ENCODE measurements at regions not wholly inside any gene's neighbourhood (a gene's known extent, or its start where the extent isn't known, plus 50 kb on each side); places are given as distances from the start of the nearest gene placed in this dataset.

DNA sequence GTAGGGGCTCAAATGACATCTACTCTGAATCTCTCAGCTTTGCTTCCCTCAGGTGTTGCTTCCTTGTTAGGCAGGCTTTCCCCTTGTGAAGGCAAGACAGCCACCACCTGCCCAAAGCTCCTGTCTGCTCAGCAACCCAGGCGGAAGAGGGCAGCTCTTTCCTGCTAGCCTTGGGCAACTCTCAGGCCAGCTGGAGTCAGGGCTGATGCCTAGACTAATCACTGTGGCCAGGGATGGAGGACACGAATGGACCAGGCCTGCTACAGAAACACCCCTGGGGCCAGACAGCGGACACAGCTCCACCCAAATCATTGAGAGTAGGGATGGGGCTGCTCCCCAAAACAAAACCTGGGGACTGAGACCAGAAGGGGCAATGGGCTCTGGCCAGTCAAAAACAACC, 138.0 kb downstream of the MTX3 start:
- Histone ChIP-seq H3K36me3 (replicated peaks in 1 of 2; ENCODE audit: control insufficient read depth in 1 of 2, insufficient read depth in 2 of 2, low read length in 2 of 2) (no peaks in the 10 kb centered on the region), H4K20me1 (ENCODE audit: insufficient read depth, low read length) (no peaks in the 10 kb centered on the region), H3K4me2 (ENCODE audit: low read depth, low read length) (no peak overlapping the region), H3K27me3 (ENCODE audit: control insufficient read depth in 1 of 2, insufficient read depth in 2 of 2, low read length in 2 of 2) (peaks cover 2 to 34% of the 10 kb centered on the region in 2 experiments; a peak in 3 of 5 replicates), H3K27ac (ENCODE audit: extremely low read length, insufficient read depth, low read length) (no peak overlapping the region), H3K9me3 (ENCODE audit: low read length) (no peaks in the 10 kb centered on the region), H3K79me2 (ENCODE audit: insufficient read depth, low read length) (no peaks in the 10 kb centered on the region), H3K4me3 (replicated peaks in 1 of 3; ENCODE audit: insufficient read depth in 1 of 3, low read depth in 2 of 3, low read length in 3 of 3) (no peak overlapping the region), H2AFZ (ENCODE audit: low read length) (no peak overlapping the region), H3K4me1 (ENCODE audit: insufficient read depth, low read length) (no peaks in the 10 kb centered on the region), H3K9ac (ENCODE audit: insufficient read depth, low read depth, low read length) (no peak overlapping the region)
- WGBS (ENCODE audit: low lambda C conversion rate): 22% methylated on average over 2 of the region's 3 CpGs
- no peak for FAIRE-seq
- TF ChIP-seq JARID2 (CRISPR knock-in tag; IDR thresholded peaks at IDR 0.05; ENCODE audit: insufficient replicate concordance) (no peak), ZNF567 (CRISPR knock-in tag; IDR thresholded peaks at IDR 0.05; ENCODE audit: borderline replicate concordance) (no peak), ZNF124 (CRISPR knock-in tag; IDR thresholded peaks at IDR 0.05) (no peak), ZNF263 (CRISPR knock-in tag; IDR thresholded peaks at IDR 0.05) (no peak), ADNP (CRISPR knock-in tag; IDR thresholded peaks at IDR 0.05) (no peak), ZNF441 (CRISPR knock-in tag; IDR thresholded peaks at IDR 0.05; ENCODE audit: borderline replicate concordance) (no peak), GATAD2A (CRISPR knock-in tag; IDR thresholded peaks at IDR 0.05) (no peak), ZNF282 (IDR thresholded peaks at IDR 0.05; ENCODE audit: partially characterized antibody) (no peak), KMT2A (CRISPR knock-in tag; IDR thresholded peaks at IDR 0.05) (no peak), ZNF879 (CRISPR knock-in tag; IDR thresholded peaks at IDR 0.05) (no peak), ZNF30 (CRISPR knock-in tag; IDR thresholded peaks at IDR 0.05) (no peak)
- TF ChIP-seq, protein P1, sequence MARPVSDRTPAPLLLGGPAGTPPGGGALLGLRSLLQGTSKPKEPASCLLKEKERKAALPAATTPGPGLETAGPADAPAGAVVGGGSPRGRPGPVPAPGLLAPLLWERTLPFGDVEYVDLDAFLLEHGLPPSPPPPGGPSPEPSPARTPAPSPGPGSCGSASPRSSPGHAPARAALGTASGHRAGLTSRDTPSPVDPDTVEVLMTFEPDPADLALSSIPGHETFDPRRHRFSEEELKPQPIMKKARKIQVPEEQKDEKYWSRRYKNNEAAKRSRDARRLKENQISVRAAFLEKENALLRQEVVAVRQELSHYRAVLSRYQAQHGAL (CRISPR knock-in tag; IDR thresholded peaks at IDR 0.05; ENCODE audit: not compliant biosample characterization): no peak
- TF ChIP-seq, protein P2, sequence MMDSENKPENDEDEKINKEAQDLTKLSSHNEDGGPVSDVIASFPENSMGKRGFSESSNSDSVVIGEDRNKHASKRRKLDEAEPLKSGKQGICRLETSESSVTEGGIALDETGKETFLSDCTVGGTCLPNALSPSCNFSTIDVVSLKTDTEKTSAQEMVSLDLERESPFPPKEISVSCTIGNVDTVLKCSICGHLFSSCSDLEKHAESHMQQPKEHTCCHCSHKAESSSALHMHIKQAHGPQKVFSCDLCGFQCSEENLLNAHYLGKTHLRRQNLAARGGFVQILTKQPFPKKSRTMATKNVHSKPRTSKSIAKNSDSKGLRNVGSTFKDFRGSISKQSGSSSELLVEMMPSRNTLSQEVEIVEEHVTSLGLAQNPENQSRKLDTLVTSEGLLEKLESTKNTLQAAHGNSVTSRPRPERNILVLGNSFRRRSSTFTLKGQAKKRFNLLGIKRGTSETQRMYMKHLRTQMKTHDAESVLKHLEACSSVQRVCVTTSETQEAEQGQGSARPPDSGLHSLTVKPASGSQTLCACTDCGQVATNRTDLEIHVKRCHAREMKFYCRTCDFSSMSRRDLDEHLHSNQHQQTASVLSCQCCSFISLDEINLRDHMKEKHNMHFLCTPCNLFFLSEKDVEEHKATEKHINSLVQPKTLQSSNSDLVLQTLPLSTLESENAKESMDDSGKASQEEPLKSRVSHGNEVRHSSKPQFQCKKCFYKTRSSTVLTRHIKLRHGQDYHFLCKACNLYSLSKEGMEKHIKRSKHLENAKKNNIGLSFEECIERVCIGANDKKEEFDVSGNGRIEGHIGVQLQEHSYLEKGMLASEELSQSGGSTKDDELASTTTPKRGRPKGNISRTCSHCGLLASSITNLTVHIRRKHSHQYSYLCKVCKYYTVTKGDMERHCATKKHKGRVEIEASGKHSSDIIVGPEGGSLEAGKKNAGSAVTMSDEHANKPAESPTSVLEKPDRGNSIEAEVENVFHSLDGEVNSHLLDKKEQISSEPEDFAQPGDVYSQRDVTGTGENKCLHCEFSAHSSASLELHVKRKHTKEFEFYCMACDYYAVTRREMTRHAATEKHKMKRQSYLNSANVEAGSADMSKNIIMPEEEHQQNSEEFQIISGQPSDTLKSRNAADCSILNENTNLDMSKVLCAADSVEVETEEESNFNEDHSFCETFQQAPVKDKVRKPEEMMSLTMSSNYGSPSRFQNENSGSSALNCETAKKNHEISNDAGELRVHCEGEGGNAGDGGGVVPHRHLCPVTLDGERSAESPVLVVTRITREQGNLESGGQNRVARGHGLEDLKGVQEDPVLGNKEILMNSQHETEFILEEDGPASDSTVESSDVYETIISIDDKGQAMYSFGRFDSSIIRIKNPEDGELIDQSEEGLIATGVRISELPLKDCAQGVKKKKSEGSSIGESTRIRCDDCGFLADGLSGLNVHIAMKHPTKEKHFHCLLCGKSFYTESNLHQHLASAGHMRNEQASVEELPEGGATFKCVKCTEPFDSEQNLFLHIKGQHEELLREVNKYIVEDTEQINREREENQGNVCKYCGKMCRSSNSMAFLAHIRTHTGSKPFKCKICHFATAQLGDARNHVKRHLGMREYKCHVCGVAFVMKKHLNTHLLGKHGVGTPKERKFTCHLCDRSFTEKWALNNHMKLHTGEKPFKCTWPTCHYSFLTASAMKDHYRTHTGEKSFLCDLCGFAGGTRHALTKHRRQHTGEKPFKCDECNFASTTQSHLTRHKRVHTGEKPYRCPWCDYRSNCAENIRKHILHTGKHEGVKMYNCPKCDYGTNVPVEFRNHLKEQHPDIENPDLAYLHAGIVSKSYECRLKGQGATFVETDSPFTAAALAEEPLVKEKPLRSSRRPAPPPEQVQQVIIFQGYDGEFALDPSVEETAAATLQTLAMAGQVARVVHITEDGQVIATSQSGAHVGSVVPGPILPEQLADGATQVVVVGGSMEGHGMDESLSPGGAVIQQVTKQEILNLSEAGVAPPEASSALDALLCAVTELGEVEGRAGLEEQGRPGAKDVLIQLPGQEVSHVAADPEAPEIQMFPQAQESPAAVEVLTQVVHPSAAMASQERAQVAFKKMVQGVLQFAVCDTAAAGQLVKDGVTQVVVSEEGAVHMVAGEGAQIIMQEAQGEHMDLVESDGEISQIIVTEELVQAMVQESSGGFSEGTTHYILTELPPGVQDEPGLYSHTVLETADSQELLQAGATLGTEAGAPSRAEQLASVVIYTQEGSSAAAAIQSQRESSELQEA (CRISPR knock-in tag; IDR thresholded peaks at IDR 0.05; ENCODE audit: not compliant biosample characterization): no peak
- TF ChIP-seq, protein P3, sequence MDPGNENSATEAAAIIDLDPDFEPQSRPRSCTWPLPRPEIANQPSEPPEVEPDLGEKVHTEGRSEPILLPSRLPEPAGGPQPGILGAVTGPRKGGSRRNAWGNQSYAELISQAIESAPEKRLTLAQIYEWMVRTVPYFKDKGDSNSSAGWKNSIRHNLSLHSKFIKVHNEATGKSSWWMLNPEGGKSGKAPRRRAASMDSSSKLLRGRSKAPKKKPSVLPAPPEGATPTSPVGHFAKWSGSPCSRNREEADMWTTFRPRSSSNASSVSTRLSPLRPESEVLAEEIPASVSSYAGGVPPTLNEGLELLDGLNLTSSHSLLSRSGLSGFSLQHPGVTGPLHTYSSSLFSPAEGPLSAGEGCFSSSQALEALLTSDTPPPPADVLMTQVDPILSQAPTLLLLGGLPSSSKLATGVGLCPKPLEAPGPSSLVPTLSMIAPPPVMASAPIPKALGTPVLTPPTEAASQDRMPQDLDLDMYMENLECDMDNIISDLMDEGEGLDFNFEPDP (CRISPR knock-in tag; conservative IDR thresholded peaks at IDR 0.05): no peak
- CTCF ChIA-PET (ENCODE audit: low intra/inter-chr PET ratio, low total read pairs): no interaction called here
- no peak for DNase-seq (ENCODE audit: low spot score)
- intact Hi-C loops (cut with micrococcal nuclease; ENCODE audit: unreplicated experiment): no loop called here
- no TSS peak for BruUV-seq (replicated peaks)
- no peak for ATAC-seq
- POLR2A ChIA-PET: no interaction called here
- in situ Hi-C loops (cut with HindIII; ENCODE audit: extremely low pct_ligation_motif_present, low pct_unique_long_range_greater_than_20kb): loop anchor here (10.0 kb wide), 1 partner anchor 148 kb away; no protein-coding TSS in a partner anchor
